KOPT-K1 (cell line): ENCODE measurements at regions not wholly inside any gene's neighbourhood (a gene's known extent, or its start where the extent isn't known, plus 50 kb on each side); places are given as distances from the start of the nearest gene placed in this dataset.
"Not testable (repeated sequence)": the region's sequence is repeated elsewhere in the genome, so short reads cannot be mapped to it uniquely, and the experiment has no call there.

Experiments
- H3K27ac ChIP-seq: fragments of 200-600 bp; sonication (generic); 2 replicates; pipeline ENCODE4 v1.5.1; 2016; ENCODE audit warnings: antibody characterized with exemption, mild to moderate bottlenecking, low read depth, low read length; ENCODE audit not compliant: poor library complexity, severe bottlenecking
- H3K36me3 ChIP-seq: fragments of 200-600 bp; sonication (generic); 2 replicates; pipeline ENCODE4 v1.5.1; 2017; ENCODE audit warnings: antibody characterized with exemption, mild to moderate bottlenecking, low read length, moderate library complexity; ENCODE audit not compliant: insufficient read depth
- H3K9me3 ChIP-seq: fragments of 200-600 bp; sonication (generic); 2 replicates; pipeline ENCODE4 v1.5.1; 2017; ENCODE audit warnings: antibody characterized with exemption, low read length, mild to moderate bottlenecking; ENCODE audit not compliant: insufficient read depth, poor library complexity, severe bottlenecking

DNA sequence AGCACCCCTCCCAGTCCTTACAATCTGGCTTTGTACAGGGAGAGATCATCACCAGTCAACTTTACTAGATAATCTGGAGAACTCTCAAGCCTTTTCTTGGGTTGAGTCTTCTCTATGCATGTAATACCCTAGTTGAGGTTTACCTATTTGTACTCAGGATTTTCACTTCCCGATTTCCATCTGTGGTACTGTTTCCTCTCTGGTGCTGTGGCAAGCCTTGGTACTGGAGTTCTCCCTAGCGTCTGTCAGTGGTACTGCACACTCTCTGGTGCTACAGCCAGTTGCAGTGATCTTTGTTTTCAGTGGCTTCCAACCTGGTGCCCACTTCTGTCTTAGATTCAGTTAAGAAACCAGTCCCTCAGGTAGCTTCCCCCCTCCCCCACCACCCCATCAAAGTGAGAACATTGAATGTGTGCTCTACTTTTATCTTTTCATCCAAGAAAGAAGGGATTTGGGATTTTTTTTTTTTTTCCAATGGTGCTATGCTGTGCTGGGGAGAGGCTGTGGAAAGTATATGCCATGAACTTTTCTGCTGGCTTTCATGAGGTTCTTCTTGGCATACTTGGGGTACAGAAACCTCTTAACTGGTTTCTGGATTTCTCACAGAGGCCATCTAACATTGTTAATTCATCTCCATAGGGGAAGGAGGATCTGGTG lies 69.4 kb upstream of the EVL start:
- Histone ChIP-seq H3K36me3 (peaks cover 7% of the 10 kb centered on the region; the same call in 1 of the 2 replicates), H3K9me3 (peaks cover 29% of the 10 kb centered on the region), H3K27ac (no peak overlapping the region)

DNA sequence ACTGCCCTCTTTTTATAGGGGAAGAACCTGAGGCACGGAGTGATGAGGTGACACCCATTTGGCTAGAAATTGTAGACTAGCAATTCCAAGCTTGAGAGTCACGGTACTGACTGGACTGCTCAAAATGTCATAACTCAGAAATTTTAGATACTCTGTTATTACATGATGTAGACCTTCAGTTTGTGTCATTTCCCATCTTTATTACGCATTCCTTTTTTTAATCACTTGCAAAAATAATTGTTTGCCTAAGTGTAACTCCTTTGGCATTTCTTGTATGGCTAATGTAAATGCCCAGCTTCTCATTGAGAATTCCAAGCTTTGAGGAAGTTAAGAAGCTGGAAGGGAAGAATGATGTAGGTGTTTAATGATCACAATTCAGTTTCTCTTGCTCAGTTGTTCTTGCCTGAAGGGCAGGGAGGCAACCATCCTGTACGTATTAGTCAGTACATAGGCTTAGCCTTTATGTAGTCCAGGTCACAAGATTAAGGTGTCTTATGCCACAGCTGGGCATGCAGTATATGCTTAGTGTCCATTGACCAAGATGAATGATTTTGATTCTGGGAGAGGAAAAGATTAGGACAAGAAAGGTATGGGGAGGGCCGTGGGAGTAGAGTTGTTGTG lies 68.2 kb upstream of the EVL start:
- H3K36me3 ChIP-seq, result peaks cover 7% of the 10 kb centered on the region; the same call in 1 of the 2 replicates
- H3K9me3 ChIP-seq, result peaks cover 39% of the 10 kb centered on the region
- no peak overlapping the region for H3K27ac ChIP-seq

DNA sequence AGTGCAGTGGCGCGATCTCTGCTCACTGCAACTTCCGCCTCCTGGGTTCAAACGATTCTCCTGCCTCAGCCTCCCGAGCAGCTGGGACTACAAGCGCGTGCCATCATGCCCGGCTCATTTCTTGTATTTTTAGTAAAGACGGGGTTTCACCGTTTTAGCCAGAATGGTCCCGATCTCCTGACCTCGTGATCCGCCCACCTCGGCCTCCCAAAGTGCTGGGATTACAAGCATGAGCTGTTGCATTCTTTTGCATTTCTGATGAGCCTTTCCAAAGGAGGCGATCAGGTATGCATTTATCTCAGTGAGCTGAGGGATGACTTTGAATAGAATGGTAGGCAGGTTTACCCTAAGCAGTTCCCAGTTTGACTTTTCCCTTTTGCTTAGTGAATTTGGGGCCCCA lies 64.8 kb upstream of the EVL start:
- Histone ChIP-seq H3K36me3 (peaks cover 14% of the 10 kb centered on the region; the same call in 1 of the 2 replicates), H3K9me3 (peaks cover 62% of the 10 kb centered on the region)
- H3K27ac ChIP-seq, result not testable (repeated sequence)

DNA sequence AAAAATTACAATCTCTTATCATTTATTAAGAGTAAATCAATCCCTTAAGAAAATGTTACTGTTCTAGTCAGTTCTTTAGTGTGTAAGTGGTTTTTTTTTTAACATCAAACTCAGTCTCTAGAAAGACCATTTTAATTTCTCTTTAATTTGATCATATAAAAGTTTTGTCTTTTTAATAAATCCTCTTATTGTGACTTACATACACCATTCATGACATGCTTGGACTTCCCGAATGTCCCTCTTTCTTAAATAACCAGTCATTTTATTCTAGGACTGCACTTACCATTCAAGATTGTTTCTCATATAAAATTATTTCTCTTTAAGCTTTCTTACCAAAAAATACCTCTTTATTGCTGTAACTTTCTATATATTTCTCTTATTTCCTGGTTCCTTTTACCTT lies 60.8 kb upstream of the EVL start:
- H3K27ac ChIP-seq, result no peak overlapping the region
- H3K9me3 ChIP-seq, result peaks cover 65% of the 10 kb centered on the region
- H3K36me3 ChIP-seq, result peaks cover 21% of the 10 kb centered on the region; the same call in 1 of the 2 replicates

DNA sequence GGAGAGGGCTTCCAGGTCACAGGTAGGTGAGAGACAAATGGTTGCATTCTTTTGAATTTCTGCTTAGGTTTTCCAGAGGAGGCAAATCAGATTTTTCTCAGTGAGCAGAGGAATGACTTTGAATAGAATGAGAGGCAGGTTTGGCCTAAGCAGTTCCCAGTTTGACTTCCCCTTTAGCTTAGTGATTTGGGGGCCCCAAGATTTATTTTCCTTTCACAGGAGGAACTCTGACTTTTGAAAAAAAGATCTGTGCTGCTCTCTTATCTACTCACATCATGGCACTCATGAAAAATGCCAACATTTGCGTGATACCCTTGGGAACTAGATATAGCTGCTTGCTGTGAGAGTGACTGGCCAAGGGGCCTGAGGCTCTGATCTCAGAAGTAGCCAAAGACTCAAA lies 58.0 kb upstream of the EVL start:
- Histone ChIP-seq H3K36me3 (peaks cover 17% of the 10 kb centered on the region; the same call in 1 of the 2 replicates), H3K9me3 (peaks cover 37% of the 10 kb centered on the region), H3K27ac (no peak overlapping the region)

DNA sequence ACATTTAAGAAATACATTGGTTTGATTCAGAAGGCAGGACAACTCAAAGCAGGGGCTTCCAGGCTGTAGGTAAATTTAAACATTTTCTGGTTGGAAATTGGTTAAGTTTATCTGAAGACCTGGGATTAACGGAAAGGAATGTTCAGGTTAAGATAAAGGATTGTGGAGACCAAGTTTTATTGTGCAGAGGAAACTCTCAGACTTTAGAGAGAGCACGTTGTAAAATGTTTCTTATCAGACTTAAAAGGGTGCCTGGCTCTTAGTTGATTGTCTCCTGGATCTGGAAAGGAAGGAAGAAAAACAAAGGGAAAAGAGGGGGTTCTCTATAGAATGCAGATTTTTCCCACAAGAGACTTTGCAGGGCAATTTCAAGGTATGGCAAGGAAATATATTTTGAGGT lies 55.4 kb upstream of the EVL start:
- Histone ChIP-seq H3K36me3 (peaks cover 11% of the 10 kb centered on the region; the same call in 1 of the 2 replicates), H3K9me3 (peaks cover 12% of the 10 kb centered on the region)
- H3K27ac ChIP-seq, result not testable (repeated sequence)

DNA sequence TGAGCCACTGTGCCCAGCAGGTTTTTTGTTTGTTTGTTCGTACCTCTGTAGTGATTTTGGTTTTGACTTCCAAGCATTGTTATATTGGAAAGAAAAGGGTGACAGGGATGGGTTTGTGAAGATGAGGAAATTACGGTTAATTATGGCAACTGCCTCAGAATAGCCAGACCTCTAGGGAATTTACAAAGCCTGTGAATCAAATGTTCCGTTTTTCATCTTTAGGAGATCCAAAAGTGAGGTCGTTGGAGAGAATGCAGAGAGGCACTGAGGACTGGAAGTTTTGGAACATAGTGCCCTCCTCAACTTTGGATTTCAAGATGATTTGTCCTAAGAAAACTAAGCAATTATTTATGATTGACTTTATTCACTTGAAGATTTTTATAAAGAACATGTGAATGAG lies 54.5 kb upstream of the EVL start:
- H3K9me3 ChIP-seq, result peaks cover 3% of the 10 kb centered on the region
- H3K27ac ChIP-seq, result no peak overlapping the region
- peaks cover 7% of the 10 kb centered on the region; the same call in 1 of the 2 replicates for H3K36me3 ChIP-seq

DNA sequence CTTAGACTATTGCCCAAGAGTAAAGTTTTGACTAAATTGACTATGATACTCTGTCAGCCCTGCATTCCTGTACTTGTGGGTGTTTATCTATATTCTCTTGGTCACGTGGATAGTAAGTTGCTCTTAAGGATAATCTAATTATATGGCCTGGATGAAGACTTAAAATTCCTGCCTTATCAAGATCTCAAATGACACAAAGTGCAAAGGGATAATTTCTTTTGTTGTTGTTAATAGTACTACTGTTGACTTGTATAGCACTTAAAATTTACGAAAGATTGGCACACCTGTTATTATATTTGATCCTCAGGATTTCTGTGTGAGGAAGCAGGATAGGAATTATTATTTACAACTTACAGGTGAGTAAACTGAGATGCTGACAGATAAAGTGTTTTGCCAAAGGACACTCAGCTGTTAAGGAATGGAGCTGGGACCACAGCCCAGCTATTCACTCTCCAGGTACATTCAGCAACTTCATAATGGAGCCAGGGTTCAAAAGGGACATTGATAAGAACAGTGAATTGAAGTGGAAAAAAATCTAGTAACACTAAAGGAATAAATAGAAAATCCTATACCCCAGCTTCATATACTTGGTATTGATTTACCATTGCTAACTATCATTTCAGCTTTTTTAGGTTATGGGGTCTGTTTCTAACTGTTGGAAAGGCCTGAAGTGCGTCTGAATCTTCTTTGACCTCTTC lies 53.4 kb upstream of the EVL start:
- H3K36me3 ChIP-seq, result no peaks in the 10 kb centered on the region
- peak overlapping the region; percentile 65 for H3K27ac ChIP-seq
- no peaks in the 10 kb centered on the region for H3K9me3 ChIP-seq

DNA sequence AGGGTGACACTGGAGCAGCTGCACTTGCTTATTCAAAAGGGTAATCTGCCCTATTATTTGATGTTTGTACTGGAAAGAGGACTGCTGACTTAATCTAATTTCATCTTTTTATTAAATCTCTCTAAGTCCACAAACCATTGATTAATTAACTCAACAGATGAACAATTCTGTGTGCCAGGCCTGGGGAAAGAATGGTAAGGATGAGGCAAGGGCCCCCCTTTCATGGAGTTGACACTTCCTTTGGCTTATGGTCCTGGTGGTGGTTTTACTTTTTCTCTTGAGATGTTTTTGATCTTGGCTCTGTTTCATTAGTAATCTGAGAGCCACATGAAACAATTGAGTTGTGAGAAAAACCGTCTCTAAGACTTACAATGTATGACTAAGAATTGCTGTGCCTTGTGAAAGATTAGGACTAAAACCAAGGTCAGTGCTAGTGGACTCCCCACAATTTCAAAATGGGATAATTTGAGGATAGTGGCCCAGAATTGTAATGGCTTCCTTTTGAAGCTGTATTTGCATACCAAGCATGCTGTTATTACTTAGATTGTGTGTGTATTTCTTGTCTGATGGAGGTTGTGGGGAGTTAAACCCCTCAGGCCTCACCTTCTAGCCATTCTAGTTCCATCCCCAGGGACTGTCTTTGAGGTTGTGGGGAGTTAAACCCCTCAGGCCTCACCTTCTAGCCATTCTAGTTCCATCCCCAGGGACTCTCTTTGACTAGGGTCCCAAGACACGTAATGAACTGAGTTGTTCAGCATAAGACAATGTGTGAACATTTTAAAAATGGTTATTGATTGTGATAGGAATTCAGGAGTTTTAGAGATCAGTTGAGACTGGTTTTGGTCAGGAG lies 52.5 kb upstream of the EVL start:
- peak overlapping the region; percentile 65 for H3K27ac ChIP-seq
- no peaks in the 10 kb centered on the region for H3K36me3 ChIP-seq
- no peaks in the 10 kb centered on the region for H3K9me3 ChIP-seq

DNA sequence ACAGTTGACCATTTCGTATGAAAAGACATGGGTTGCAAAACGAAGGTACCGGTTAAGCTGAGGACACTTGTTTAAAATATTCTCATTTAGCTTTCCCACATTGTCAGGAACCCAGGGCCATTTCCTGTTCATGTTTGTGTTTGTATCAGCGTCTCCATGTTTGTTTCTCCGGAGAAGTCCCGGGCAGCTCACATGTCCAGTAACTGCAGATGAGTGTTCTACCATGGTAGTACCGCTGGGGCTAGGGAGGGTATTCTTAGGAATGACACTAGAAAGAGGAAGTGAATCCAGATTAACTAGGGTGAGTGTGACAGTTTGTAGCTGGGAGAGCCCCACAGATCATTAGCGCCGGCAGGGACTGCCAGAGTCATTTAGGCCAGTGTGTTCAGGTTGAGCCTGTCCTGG lies 50.0 kb upstream of the EVL start:
- no peaks in the 10 kb centered on the region for H3K36me3 ChIP-seq
- H3K27ac ChIP-seq, result peak overlapping the region; percentile 10
- no peaks in the 10 kb centered on the region for H3K9me3 ChIP-seq
